Parathyroid adenoma (tissue), 2 donors: ENCODE measurements at regions not wholly inside any gene's neighbourhood (a gene's known extent, or its start where the extent isn't known, plus 50 kb on each side); places are given as distances from the start of the nearest gene placed in this dataset.

ENCODE experiments used
- H2AFZ ChIP-seq: fragments of 300-600 bp; sonication (generic); one replicate; pipeline ENCODE4 v1.7.0; 2017; ENCODE audit warnings: antibody characterized with exemption, mild to moderate bottlenecking
- H3K27ac ChIP-seq: fragments of 300-600 bp; sonication (generic); one replicate; pipeline ENCODE4 v1.7.0; 2017
- H3K27me3 ChIP-seq: fragments of 300-600 bp; sonication (generic); one replicate; pipeline ENCODE4 v1.7.0; 2017; ENCODE audit warnings: low read length; ENCODE audit not compliant: control insufficient read depth, insufficient read depth
- H3K36me3 ChIP-seq: fragments of 300-600 bp; sonication (generic); one replicate; pipeline ENCODE4 v1.7.0; 2017; ENCODE audit warnings: low read length; ENCODE audit not compliant: control insufficient read depth, insufficient read depth
- H3K4me1 ChIP-seq: fragments of 300-600 bp; sonication (generic); one replicate; pipeline ENCODE4 v1.7.0; 2017; ENCODE audit warnings: control low read depth
- H3K4me2 ChIP-seq: fragments of 300-600 bp; sonication (generic); one replicate; pipeline ENCODE4 v1.7.0; 2017; ENCODE audit warnings: low read length
- H3K4me3 ChIP-seq: fragments of 300-600 bp; sonication (generic); one replicate; pipeline ENCODE4 v1.7.0; 2017; ENCODE audit warnings: low read depth, low read length
- H3K79me2 ChIP-seq: fragments of 300-600 bp; sonication (generic); one replicate; pipeline ENCODE4 v1.7.0; 2017; ENCODE audit warnings: control low read depth
- H3K9ac ChIP-seq: fragments of 300-600 bp; sonication (generic); one replicate; pipeline ENCODE4 v1.7.0; 2017; ENCODE audit warnings: mild to moderate bottlenecking
- H3K9me3 ChIP-seq: fragments of 300-600 bp; sonication (generic); one replicate; pipeline ENCODE4 v1.7.0; 2017; ENCODE audit warnings: low read length; ENCODE audit not compliant: control insufficient read depth
- CTCF ChIP-seq: fragments of 300-600 bp; sonication (generic); IDR thresholded peaks from one replicate; pipeline ENCODE4 v1.7.0; 2017; ENCODE audit warnings: antibody characterized with exemption, mild to moderate bottlenecking
- donor health status: primary hyperparathyroidism.

GRCh38 chr21:24032709-24033232, 1574.5 kb downstream of the MRPL39 start:
- no peak overlapping the region for H3K27ac ChIP-seq
- no peak overlapping the region for H3K4me2 ChIP-seq
- no peak for TF ChIP-seq CTCF
- H3K9me3 ChIP-seq = no peaks in the 10 kb centered on the region
- H3K4me3 ChIP-seq = no peak overlapping the region
- H3K9ac ChIP-seq = no peak overlapping the region
- H2AFZ ChIP-seq = no peak overlapping the region
- no peaks in the 10 kb centered on the region for H3K27me3 ChIP-seq
- no peaks in the 10 kb centered on the region for H3K79me2 ChIP-seq
- H3K4me1 ChIP-seq = no peaks in the 10 kb centered on the region
- H3K36me3 ChIP-seq = no peaks in the 10 kb centered on the region

- Histone ChIP-seq H3K79me2 (no peaks in the 10 kb centered on the region), H3K4me3 (no peak overlapping the region), H3K4me2 (no peak overlapping the region), H2AFZ (no peak overlapping the region), H3K36me3 (no peaks in the 10 kb centered on the region), H3K27ac (no peak overlapping the region), H3K27me3 (no peaks in the 10 kb centered on the region), H3K4me1 (no peaks in the 10 kb centered on the region), H3K9me3 (no peaks in the 10 kb centered on the region), H3K9ac (no peak overlapping the region)
- TF ChIP-seq CTCF = no peak
Observed at GRCh38 chr21:24027396-24027795, 1579.9 kb downstream of the MRPL39 start.

- Histone ChIP-seq H3K4me2 (no peak overlapping the region), H3K27me3 (no peaks in the 10 kb centered on the region), H3K9ac (no peak overlapping the region), H2AFZ (no peak overlapping the region), H3K36me3 (no peaks in the 10 kb centered on the region), H3K9me3 (no peaks in the 10 kb centered on the region), H3K27ac (no peak overlapping the region), H3K4me1 (no peaks in the 10 kb centered on the region), H3K4me3 (no peak overlapping the region), H3K79me2 (no peaks in the 10 kb centered on the region)
- no peak for TF ChIP-seq CTCF
Observed at GRCh38 chr21:24025101-24025500, 1582.2 kb downstream of the MRPL39 start.

- no peaks in the 10 kb centered on the region for H3K36me3 ChIP-seq
- no peak overlapping the region for H3K4me2 ChIP-seq
- no peaks in the 10 kb centered on the region for H3K4me1 ChIP-seq
- no peaks in the 10 kb centered on the region for H3K79me2 ChIP-seq
- H3K9ac ChIP-seq = no peak overlapping the region
- H3K27ac ChIP-seq = no peak overlapping the region
- H2AFZ ChIP-seq = no peak overlapping the region
- no peak overlapping the region for H3K4me3 ChIP-seq
- TF ChIP-seq CTCF = no peak
- no peaks in the 10 kb centered on the region for H3K9me3 ChIP-seq
- no peaks in the 10 kb centered on the region for H3K27me3 ChIP-seq
Observed at GRCh38 chr21:24023936-24024335, 1583.3 kb downstream of the MRPL39 start.

- Histone ChIP-seq H3K27ac (no peak overlapping the region), H3K27me3 (no peaks in the 10 kb centered on the region), H3K4me1 (no peaks in the 10 kb centered on the region), H3K79me2 (no peaks in the 10 kb centered on the region), H3K4me3 (no peak overlapping the region), H3K36me3 (no peaks in the 10 kb centered on the region), H3K9ac (no peak overlapping the region), H3K4me2 (no peak overlapping the region), H2AFZ (no peak overlapping the region), H3K9me3 (no peaks in the 10 kb centered on the region)
- TF ChIP-seq CTCF = no peak
Observed at GRCh38 chr21:24023402-24023801, 1583.9 kb downstream of the MRPL39 start.
